ENCODE measurements at regions not wholly inside any gene's neighbourhood (a gene's known extent, or its start where the extent isn't known, plus 50 kb on each side); places are given as distances from the start of the nearest gene placed in this dataset.
"Not testable (repeated sequence)": the region's sequence is repeated elsewhere in the genome, so short reads cannot be mapped to it uniquely, and the experiment has no call there.

- no peak overlapping the region for H3K4me2 ChIP-seq (ENCODE audit: low read length)
- no peak overlapping the region for H3K18ac ChIP-seq (ENCODE audit: low read length)
- no peaks in the 10 kb centered on the region for H3K27me3 ChIP-seq (ENCODE audit: insufficient read depth, low read length)
- H2AK5ac ChIP-seq (ENCODE audit: low read length) = no peak overlapping the region
- DNase-seq = no peak
- H3K9ac ChIP-seq (ENCODE audit: low read length) = no peak overlapping the region
- H3K79me1 ChIP-seq (ENCODE audit: low read length) = no peaks in the 10 kb centered on the region
- no peaks in the 10 kb centered on the region for H3K4me1 ChIP-seq (ENCODE audit: control insufficient read depth in 1 of 2, insufficient read depth in 2 of 2, low read length in 2 of 2)
- no peak overlapping the region for H2BK5ac ChIP-seq (ENCODE audit: low read depth, low read length, poor library complexity)
- H3K36me3 ChIP-seq (ENCODE audit: control insufficient read depth in 1 of 2, insufficient read depth in 2 of 2, low read length in 2 of 2) = no peaks in the 10 kb centered on the region
- H3K4ac ChIP-seq (ENCODE audit: low read depth, low read length) = no peak overlapping the region
- no peak overlapping the region for H2AFZ ChIP-seq (ENCODE audit: insufficient read depth, low read length, poor library complexity)
- no peak overlapping the region for H3K4me3 ChIP-seq (ENCODE audit: low read depth, low read length)
- no peaks in the 10 kb centered on the region for H3K79me2 ChIP-seq (ENCODE audit: control insufficient read depth, insufficient read depth, low read length, poor library complexity)
- H4K8ac ChIP-seq (ENCODE audit: low read depth, low read length) = no peak overlapping the region
- H4K12ac ChIP-seq (ENCODE audit: low read depth, low read length) = no peak overlapping the region
- H2BK12ac ChIP-seq (ENCODE audit: low read length) = no peak overlapping the region
- H3K23ac ChIP-seq (ENCODE audit: low read length) = no peak overlapping the region
- H4K91ac ChIP-seq (ENCODE audit: low read depth, low read length) = no peak overlapping the region
- H3K14ac ChIP-seq (ENCODE audit: low read length) = no peak overlapping the region
- no CpG with 5 or more reads among the region's 2 CpGs for WGBS (ENCODE audit: extremely low coverage, insufficient coverage, insufficient read length)
- H3K27ac ChIP-seq (ENCODE audit: low read depth, low read length) = no peak overlapping the region
- H2BK120ac ChIP-seq (ENCODE audit: insufficient read depth, low read length, poor library complexity) = no peak overlapping the region
- peaks cover 23% of the 10 kb centered on the region for H3K9me3 ChIP-seq (ENCODE audit: insufficient read depth, low read depth, low read length)
Measured at GRCh38 chr11:50088231-50088630, 55.6 kb downstream of the OR4C45 start.

GRCh38 chr11:50098186-50098725, 65.6 kb downstream of the OR4C45 start:
- Histone ChIP-seq H3K4me2 (ENCODE audit: low read length) (no peak overlapping the region), H2AFZ (ENCODE audit: insufficient read depth, low read length, poor library complexity) (no peak overlapping the region), H3K4me3 (ENCODE audit: low read depth, low read length) (no peak overlapping the region), H2BK120ac (ENCODE audit: insufficient read depth, low read length, poor library complexity) (no peak overlapping the region), H3K79me2 (ENCODE audit: control insufficient read depth, insufficient read depth, low read length, poor library complexity) (no peaks in the 10 kb centered on the region), H4K8ac (ENCODE audit: low read depth, low read length) (no peak overlapping the region), H2BK12ac (ENCODE audit: low read length) (no peak overlapping the region), H3K4ac (ENCODE audit: low read depth, low read length) (no peak overlapping the region), H3K27me3 (ENCODE audit: insufficient read depth, low read length) (no peaks in the 10 kb centered on the region), H3K4me1 (ENCODE audit: control insufficient read depth in 1 of 2, insufficient read depth in 2 of 2, low read length in 2 of 2) (no peaks in the 10 kb centered on the region), H3K14ac (ENCODE audit: low read length) (no peak overlapping the region), H2AK5ac (ENCODE audit: low read length) (no peak overlapping the region), H4K91ac (ENCODE audit: low read depth, low read length) (no peak overlapping the region), H3K9me3 (ENCODE audit: insufficient read depth, low read depth, low read length) (peaks cover 10% of the 10 kb centered on the region), H3K36me3 (ENCODE audit: control insufficient read depth in 1 of 2, insufficient read depth in 2 of 2, low read length in 2 of 2) (no peaks in the 10 kb centered on the region), H2BK5ac (ENCODE audit: low read depth, low read length, poor library complexity) (no peak overlapping the region), H3K23ac (ENCODE audit: low read length) (no peak overlapping the region), H4K12ac (ENCODE audit: low read depth, low read length) (no peak overlapping the region), H3K27ac (ENCODE audit: low read depth, low read length) (no peak overlapping the region), H3K9ac (ENCODE audit: low read length) (no peak overlapping the region), H3K18ac (ENCODE audit: low read length) (no peak overlapping the region), H3K79me1 (ENCODE audit: low read length) (no peaks in the 10 kb centered on the region)
- no peak for DNase-seq
- no CpG with 5 or more reads among the region's 2 CpGs for WGBS (ENCODE audit: extremely low coverage, insufficient coverage, insufficient read length)

GRCh38 chr11:50102916-50103315, 70.2 kb downstream of the OR4C45 start:
- Histone ChIP-seq H2BK12ac (ENCODE audit: low read length) (no peak overlapping the region), H3K9me3 (ENCODE audit: insufficient read depth, low read depth, low read length) (peaks cover 20% of the 10 kb centered on the region), H2AFZ (ENCODE audit: insufficient read depth, low read length, poor library complexity) (no peak overlapping the region), H3K27ac (ENCODE audit: low read depth, low read length) (no peak overlapping the region), H3K4me3 (ENCODE audit: low read depth, low read length) (no peak overlapping the region), H3K4me1 (ENCODE audit: control insufficient read depth in 1 of 2, insufficient read depth in 2 of 2, low read length in 2 of 2) (no peaks in the 10 kb centered on the region), H2AK5ac (ENCODE audit: low read length) (no peak overlapping the region), H3K79me1 (ENCODE audit: low read length) (no peaks in the 10 kb centered on the region), H3K4me2 (ENCODE audit: low read length) (no peak overlapping the region), H3K23ac (ENCODE audit: low read length) (no peak overlapping the region), H4K8ac (ENCODE audit: low read depth, low read length) (no peak overlapping the region), H2BK120ac (ENCODE audit: insufficient read depth, low read length, poor library complexity) (no peak overlapping the region), H4K12ac (ENCODE audit: low read depth, low read length) (no peak overlapping the region), H3K9ac (ENCODE audit: low read length) (no peak overlapping the region), H2BK5ac (ENCODE audit: low read depth, low read length, poor library complexity) (no peak overlapping the region), H3K4ac (ENCODE audit: low read depth, low read length) (no peak overlapping the region), H4K91ac (ENCODE audit: low read depth, low read length) (no peak overlapping the region), H3K27me3 (ENCODE audit: insufficient read depth, low read length) (no peaks in the 10 kb centered on the region), H3K14ac (ENCODE audit: low read length) (no peak overlapping the region), H3K36me3 (ENCODE audit: control insufficient read depth in 1 of 2, insufficient read depth in 2 of 2, low read length in 2 of 2) (no peaks in the 10 kb centered on the region), H3K18ac (ENCODE audit: low read length) (no peak overlapping the region), H3K79me2 (ENCODE audit: control insufficient read depth, insufficient read depth, low read length, poor library complexity) (no peaks in the 10 kb centered on the region)
- no peak for DNase-seq

GRCh38 chr11:50140686-50141085, 108.0 kb downstream of the OR4C45 start:
- not testable (repeated sequence) for H4K91ac ChIP-seq (ENCODE audit: low read depth, low read length); H3K9ac ChIP-seq (ENCODE audit: low read length); H2AFZ ChIP-seq (ENCODE audit: insufficient read depth, low read length, poor library complexity); H3K27ac ChIP-seq (ENCODE audit: low read depth, low read length); H4K8ac ChIP-seq (ENCODE audit: low read depth, low read length); H2BK5ac ChIP-seq (ENCODE audit: low read depth, low read length, poor library complexity); H3K4ac ChIP-seq (ENCODE audit: low read depth, low read length); H3K18ac ChIP-seq (ENCODE audit: low read length); H3K79me2 ChIP-seq (ENCODE audit: control insufficient read depth, insufficient read depth, low read length, poor library complexity); H3K27me3 ChIP-seq (ENCODE audit: insufficient read depth, low read length); H2BK12ac ChIP-seq (ENCODE audit: low read length); H4K12ac ChIP-seq (ENCODE audit: low read depth, low read length); H3K14ac ChIP-seq (ENCODE audit: low read length); H3K4me2 ChIP-seq (ENCODE audit: low read length); DNase-seq; H2BK120ac ChIP-seq (ENCODE audit: insufficient read depth, low read length, poor library complexity); H3K4me3 ChIP-seq (ENCODE audit: low read depth, low read length); H3K9me3 ChIP-seq (ENCODE audit: insufficient read depth, low read depth, low read length); H2AK5ac ChIP-seq (ENCODE audit: low read length); H3K36me3 ChIP-seq (ENCODE audit: control insufficient read depth in 1 of 2, insufficient read depth in 2 of 2, low read length in 2 of 2); H3K79me1 ChIP-seq (ENCODE audit: low read length); H3K4me1 ChIP-seq (ENCODE audit: control insufficient read depth in 1 of 2, insufficient read depth in 2 of 2, low read length in 2 of 2); H3K23ac ChIP-seq (ENCODE audit: low read length)
- no CpG with 5 or more reads among the region's 2 CpGs for WGBS (ENCODE audit: extremely low coverage, insufficient coverage, insufficient read length)
